HG02678 (cell line): ENCODE measurements at regions not wholly inside any gene's neighbourhood (a gene's known extent, or its start where the extent isn't known, plus 50 kb on each side); places are given as distances from the start of the nearest gene placed in this dataset.

Experiments used
- ATAC-seq: cut with Tn5 transposase; IDR thresholded peaks from one replicate; pipeline ENCODE4 v1.9.1; 2021; ENCODE audit warnings: mild to moderate bottlenecking, moderate library complexity; ENCODE audit not compliant: unreplicated experiment

GRCh38 chr9:90007516-90008440, 403.0 kb downstream of the GADD45G start:
- no peak for ATAC-seq

- peak; percentile 68 for ATAC-seq
Observed at GRCh38 chr9:90009447-90009846, 404.6 kb downstream of the GADD45G start.

GRCh38 chr9:90010793-90011192, 406.0 kb downstream of the GADD45G start:
- no peak for ATAC-seq

GRCh38 chr9:90012949-90013348, 408.1 kb downstream of the GADD45G start:
- ATAC-seq, result no peak

- ATAC-seq, result no peak
Observed at GRCh38 chr9:90013778-90014177, 409.0 kb downstream of the GADD45G start.

GRCh38 chr9:90014421-90014820, 409.6 kb downstream of the GADD45G start:
- no peak for ATAC-seq

- ATAC-seq, result no peak
Observed at GRCh38 chr9:90016272-90016671, 411.5 kb downstream of the GADD45G start.

- ATAC-seq, result no peak
Observed at GRCh38 chr9:90017679-90018078, 412.9 kb downstream of the GADD45G start.

- ATAC-seq, result no peak
Observed at GRCh38 chr9:90018688-90019087, 413.9 kb downstream of the GADD45G start.

GRCh38 chr9:90019626-90020025, 414.8 kb downstream of the GADD45G start:
- no peak for ATAC-seq

- ATAC-seq, result no peak
Observed at GRCh38 chr9:90020276-90020871, 415.6 kb downstream of the GADD45G start.

- ATAC-seq, result no peak
Observed at GRCh38 chr9:90021216-90021906, 416.5 kb downstream of the GADD45G start.

- no peak for ATAC-seq
Observed at GRCh38 chr9:90022474-90022873, 417.7 kb downstream of the GADD45G start.

GRCh38 chr9:90023861-90024260, 419.0 kb downstream of the GADD45G start:
- ATAC-seq, result no peak

- no peak for ATAC-seq
Observed at GRCh38 chr9:90024409-90024808, 419.6 kb downstream of the GADD45G start.

- no peak for ATAC-seq
Observed at GRCh38 chr9:90024823-90025222, 420.0 kb downstream of the GADD45G start.

GRCh38 chr9:90025816-90026215, 421.0 kb downstream of the GADD45G start:
- no peak for ATAC-seq

- ATAC-seq, result no peak
Observed at GRCh38 chr9:90027296-90027790, 422.5 kb downstream of the GADD45G start.

- ATAC-seq, result no peak
Observed at GRCh38 chr9:90029386-90029785, 424.6 kb downstream of the GADD45G start.

- no peak for ATAC-seq
Observed at GRCh38 chr9:90029996-90030395, 425.2 kb downstream of the GADD45G start.

GRCh38 chr9:90032296-90033027, 427.6 kb downstream of the GADD45G start:
- no peak for ATAC-seq
